HG02588 (cell line): ENCODE measurements at regions not wholly inside any gene's neighbourhood (a gene's known extent, or its start where the extent isn't known, plus 50 kb on each side); places are given as distances from the start of the nearest gene placed in this dataset.
"Not testable (repeated sequence)": the region's sequence is repeated elsewhere in the genome, so short reads cannot be mapped to it uniquely, and the experiment has no call there.

Source experiments
- ATAC-seq: cut with Tn5 transposase; IDR thresholded peaks from one replicate; pipeline ENCODE4 v1.9.1; 2021; ENCODE audit warnings: mild to moderate bottlenecking, moderate library complexity; ENCODE audit not compliant: unreplicated experiment

DNA sequence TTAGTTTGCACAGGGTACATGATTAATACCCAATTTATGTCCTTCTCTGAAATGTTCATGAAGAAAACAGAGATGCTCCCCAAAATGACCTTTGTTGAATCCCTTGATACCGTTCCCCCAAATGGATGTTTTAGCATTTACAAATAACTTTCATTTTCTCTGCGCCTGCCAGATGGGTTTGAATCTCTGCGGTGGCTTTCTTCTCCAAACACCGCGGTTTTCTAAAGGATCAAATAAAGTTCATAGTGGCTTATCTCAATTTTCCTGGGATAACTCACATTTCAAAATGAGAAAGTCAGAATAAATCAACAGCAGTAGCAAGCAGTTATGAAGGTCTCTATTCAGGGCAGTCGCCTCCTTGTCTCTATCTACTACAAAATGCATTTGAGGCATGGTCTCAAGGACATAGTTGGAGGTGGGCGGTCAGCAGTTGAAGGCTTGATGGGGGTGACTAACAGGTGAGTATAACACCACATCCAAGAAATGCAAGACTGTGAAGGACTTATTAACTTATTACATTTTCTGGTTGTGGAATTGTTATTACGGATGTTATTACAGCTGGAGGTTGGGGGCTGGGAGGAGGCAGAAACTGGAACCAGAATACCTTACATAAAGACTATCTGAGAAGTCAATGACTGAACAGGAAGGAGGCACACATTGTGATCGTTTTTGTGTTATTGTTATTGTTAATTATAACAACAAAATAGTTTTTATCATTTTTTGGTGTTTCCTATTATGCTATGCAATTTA, 1513.3 kb downstream of the FAM181B start:
- no peak for ATAC-seq

DNA sequence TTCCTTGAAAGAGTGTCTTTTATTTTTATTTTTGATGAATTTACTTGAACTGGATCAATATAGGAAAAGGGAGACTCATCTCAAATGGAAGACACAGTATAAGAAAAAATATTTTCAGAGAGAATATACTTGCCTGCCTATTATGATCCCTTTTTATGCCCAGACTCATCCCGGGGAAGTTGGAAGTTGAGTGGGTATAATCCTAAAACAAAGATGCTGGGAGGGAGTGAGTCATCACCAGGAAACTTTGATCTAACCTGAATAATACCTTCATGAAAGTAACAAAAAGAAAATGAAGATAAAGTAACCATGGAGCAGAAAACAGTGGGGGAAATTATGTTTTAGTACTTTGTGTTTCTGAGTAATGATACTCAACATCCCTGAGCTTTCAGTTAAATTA, 1514.0 kb downstream of the FAM181B start:
- ATAC-seq: no peak

- no peak for ATAC-seq
Measured at GRCh38 chr11:81218440-81218839, 1515.2 kb downstream of the FAM181B start.

- ATAC-seq: no peak
Measured at GRCh38 chr11:81211050-81211449, 1522.6 kb downstream of the FAM181B start.

DNA sequence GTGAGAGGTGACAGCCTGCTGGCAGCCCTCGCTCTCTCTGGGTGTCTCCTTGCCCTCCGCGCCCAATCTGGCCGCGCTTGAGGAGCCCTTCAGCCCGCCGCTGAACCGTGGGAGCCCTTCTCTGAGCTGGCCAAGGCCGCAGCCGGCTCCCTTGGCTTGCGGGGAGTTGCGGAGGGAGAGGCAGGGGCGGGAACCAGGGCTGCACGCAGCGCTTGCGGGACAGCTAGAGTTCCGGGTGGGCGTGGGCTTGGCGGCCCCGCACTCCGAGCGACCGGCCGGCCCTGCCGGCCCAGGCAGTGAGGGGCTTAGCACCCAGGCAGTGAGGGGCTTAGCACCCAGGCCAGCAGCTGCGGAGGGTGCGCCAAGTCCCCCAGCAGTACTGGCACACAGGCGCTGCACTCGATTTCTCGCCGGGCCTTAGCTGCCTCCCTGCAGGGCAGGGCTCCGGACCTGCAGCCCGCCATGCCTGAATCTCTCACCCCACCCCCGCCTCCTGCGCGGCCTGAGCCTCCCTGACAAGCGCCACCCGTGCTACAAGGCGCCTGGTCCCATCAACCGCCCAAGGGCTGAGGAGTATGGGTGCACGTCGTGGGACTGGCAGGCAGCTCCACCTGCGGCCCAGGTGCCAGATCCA, 1526.1 kb downstream of the FAM181B start:
- no peak for ATAC-seq

DNA sequence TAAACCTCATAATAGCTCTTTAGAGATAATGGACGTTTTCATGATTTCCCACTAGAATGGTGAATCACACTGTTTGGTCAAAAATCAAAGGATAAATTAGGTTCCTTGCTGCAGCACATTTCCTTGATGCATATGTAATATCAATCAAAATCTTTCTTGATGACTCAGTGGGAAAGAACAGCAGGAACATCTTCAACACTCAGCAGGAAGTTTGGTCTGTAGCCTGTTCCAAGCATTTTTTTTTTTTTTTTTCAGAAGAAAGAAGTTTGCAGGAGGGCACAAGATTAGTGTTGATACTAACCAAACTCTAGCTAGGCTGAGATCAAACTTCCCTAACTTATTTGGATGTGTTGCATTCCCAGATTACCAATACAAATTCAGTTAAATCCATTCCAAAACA, 1529.8 kb downstream of the FAM181B start:
- ATAC-seq: no peak

DNA sequence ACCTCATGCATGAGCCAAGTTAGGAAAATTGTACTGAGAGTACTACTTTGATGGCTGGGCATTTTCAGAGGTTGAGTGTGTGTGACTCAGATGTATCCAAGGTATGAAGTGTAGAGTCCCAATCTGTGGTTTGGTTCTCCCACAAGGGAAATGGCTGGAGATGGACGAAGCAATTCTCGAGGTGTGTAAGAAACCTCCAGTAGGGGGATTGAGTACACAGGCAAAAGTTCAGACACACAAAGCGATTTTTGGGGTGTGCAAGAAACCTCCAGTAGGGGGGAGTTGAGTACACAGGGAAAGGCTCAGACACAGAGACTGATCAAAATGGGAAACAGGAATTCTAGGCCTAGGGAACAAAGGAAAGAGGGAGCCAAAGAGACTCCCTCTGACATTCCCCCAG, 1536.3 kb downstream of the FAM181B start:
- no peak for ATAC-seq

DNA sequence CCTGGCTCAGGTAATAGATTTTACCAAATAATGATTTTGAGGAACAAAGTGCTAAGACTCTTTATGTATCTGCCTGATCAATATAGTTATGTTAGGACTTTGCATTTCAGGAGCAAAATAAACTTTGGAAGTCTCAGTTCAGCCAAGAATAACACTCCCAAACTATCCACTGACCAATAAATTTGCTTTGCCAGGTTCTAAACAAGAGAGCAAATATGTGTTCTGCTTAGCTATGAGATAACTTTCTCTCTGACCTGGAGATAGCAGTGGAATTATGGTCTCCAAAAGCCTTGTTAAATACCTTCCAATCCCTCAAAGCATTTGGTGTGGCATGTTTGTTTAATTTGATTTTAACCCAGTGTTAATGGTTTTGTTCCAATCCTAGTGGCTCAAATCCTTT, 1541.1 kb downstream of the FAM181B start:
- ATAC-seq: no peak

DNA sequence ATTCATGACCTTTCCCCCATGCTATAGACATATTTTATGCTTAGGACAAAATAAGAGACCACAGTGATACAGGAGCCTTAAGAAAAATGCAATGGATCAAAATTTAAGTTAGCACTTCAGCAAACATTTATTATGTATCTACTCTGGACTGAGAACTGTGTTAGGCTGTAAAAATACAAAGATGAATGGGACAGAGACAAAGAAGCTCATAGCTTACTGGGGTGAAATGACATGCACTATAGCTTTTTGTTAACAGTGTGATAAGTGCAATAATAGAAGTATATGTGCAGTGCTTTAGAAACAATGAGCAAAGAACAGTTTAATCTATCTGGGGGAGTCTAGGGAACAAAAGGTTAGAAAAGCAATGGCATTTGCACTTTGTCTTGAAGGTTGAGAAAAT, 1543.1 kb downstream of the FAM181B start:
- no peak for ATAC-seq

DNA sequence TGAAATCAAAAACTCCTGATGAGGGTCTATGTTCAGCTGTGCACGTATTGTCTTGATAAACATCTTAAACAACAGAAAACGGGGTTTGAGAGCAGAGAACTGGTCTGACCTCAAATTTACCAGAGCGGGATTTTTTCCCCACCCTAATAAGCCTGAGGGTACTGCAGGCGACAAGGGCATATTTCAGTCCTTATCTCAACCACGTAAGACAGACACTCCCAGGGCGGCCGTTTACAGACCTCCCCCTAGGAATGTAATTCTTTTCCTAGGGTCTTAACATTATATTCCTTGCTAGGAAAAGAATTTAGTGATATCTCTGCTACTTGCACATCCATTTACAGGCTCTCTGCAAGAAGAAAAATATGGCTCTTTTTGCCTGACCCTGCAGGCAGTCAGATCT, 1546.6 kb downstream of the FAM181B start:
- not testable (repeated sequence) for ATAC-seq

DNA sequence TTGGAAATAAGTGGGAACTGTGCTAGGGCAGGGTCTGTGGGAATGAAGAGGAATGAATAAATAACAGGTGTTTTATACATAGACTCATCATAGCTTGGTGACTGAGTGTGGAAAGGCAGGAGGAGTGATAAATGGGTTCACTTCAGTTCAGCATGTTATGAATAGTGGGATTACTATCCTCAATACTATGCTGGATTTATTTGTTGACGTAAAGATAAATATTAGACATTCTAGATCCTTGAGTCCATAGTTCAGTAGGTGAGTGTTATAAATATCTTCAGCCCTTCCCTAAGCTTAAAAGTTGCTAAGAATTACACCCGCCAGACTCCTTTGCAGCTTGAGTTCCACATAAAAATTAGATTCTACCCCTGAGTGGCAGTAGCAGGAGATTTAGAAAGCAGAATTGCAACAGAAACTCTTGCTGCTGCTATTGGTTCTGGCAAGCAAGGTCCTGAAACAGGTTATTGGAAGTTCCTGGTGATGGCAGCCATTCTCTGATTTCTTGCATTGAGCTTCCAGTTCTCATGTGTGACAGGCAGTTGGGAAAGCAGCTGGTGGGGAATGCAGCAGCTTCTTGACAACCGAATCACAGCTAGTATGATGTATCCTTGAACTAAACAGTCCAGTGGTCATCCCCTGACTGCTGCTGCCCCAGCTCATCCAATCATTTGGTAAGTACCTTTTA, 1558.9 kb downstream of the FAM181B start:
- no peak for ATAC-seq

DNA sequence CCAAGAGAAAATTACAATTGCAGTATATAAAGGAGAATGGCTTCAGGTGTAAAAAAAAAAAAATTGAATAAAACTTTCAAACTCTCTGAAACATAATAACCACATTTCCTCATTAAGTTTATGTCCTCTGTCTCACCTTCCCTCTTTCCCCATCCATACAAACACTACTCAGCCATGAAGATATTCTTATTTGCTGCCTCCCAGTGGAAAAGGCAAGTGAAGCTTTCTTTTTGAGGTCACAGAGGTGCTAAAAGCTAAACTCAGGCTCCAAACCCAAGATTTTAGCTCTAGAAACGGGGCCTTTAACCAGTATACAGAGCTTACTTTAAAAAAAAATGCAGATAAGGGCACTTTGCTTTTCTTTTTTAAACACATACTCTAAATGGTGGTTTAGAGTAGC, 1568.5 kb downstream of the FAM181B start:
- ATAC-seq: no peak

GRCh38 chr11:81159900-81160299, 1573.8 kb downstream of the FAM181B start:
- no peak for ATAC-seq

DNA sequence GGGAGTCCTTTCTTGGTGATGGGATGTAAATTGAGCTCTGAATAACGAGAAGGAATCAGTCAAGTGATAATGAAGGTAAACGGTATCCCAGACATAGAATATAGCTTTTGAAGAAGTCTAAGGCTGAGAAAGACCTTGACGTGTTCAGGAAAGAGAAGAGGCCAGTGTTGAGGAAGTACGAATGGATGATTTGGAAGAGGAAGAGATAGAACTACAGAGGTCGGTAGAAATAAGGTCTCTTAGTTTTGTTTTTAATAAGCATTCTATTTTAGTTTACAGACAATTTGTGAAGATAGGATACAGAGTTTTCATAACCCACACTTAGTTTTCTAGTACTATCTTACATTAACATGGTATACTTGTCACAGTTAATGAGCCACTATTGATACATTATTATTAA, 1598.1 kb downstream of the FAM181B start:
- no peak for ATAC-seq

GRCh38 chr11:81129618-81130017, 1604.0 kb downstream of the FAM181B start:
- ATAC-seq: no peak

GRCh38 chr11:81112718-81113117, 1620.9 kb downstream of the FAM181B start:
- no peak for ATAC-seq

- ATAC-seq: no peak
Measured at GRCh38 chr11:81104051-81104450, 1629.6 kb downstream of the FAM181B start.

- ATAC-seq: no peak
Measured at GRCh38 chr11:81098471-81098870, 1635.2 kb downstream of the FAM181B start.

DNA sequence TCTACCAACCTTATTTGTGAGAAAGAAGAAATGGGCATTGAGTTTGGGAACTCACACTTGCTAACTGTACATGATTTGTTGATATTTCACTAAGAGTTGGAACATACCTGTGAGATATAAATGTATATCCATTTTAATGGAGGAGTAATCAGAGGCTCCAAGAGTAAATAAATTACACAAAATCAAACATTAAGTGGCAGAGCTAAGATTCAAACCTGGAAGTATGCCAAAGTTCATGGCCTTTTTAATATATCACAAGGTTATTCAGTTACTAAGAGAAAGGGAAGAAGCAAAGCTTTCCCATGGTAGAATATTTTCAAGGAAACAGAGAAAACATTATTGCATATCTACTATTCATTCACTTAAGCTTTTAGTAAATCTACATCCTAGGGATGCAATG, 1641.1 kb downstream of the FAM181B start:
- ATAC-seq: no peak

DNA sequence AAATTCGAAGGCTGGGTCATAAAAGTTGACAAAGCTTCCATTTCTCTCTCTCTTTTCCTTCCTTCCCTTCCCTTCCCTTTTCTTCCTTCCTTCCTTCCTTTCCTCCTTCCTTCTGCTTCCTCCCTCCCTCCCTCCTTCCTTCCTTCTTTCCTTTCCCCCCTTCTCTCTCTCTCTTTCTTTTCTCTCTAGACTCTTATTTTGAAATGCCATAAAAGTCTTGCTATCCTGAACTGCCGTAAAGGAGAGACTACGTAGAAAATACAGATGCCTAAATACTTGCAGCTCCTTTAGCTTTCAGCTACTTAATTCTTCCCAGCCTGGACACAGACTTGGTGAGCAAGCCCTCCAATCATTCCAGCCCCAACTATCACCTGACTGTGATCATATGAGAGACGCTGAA, 1644.4 kb downstream of the FAM181B start:
- no peak for ATAC-seq

DNA sequence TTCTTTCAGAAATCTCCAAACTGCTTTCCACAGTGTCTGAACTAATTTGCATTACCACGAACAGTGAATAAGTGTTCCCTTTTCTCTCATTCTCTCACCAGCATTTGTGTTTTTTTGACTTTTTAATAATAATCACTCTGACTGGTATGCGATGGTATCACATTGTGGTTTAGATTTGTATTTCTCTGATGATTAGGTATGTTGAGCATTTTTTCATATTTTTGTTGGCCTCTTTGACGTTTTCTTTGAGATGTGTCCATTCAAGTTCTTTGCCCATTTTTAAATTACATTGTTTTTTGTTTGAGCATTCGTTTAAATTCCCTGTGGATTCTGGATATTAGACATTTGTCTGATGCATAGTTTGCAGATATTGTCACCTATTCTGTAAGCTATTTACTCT, 1639.6 kb upstream of the TENM4 start:
- no peak for ATAC-seq

DNA sequence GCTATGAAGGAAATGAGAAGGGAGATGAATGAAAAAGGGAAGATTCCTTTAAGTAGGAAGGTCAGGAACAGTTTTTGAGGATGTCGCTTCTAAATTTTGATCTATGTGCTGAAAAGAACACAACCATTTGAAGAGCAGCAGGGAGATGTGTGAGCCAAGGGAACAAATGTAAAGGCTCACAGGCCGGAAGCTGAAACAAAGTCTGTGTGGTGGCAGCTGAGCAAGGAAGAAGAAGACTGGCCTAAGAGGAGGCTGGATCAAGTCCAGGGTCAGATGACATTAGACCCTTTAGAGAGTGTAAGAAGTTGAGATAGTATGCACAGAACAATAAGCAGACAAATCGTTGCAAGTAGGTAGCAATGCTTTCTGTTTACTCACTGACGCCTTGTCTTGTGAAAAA, 1631.4 kb upstream of the TENM4 start:
- ATAC-seq: no peak
